ENCODE measurements at regions not wholly inside any gene's neighbourhood (a gene's known extent, or its start where the extent isn't known, plus 50 kb on each side); places are given as distances from the start of the nearest gene placed in this dataset.
A peak's percentile ranks its signal among the peaks of the same experiment; 100 is the strongest.

DNA sequence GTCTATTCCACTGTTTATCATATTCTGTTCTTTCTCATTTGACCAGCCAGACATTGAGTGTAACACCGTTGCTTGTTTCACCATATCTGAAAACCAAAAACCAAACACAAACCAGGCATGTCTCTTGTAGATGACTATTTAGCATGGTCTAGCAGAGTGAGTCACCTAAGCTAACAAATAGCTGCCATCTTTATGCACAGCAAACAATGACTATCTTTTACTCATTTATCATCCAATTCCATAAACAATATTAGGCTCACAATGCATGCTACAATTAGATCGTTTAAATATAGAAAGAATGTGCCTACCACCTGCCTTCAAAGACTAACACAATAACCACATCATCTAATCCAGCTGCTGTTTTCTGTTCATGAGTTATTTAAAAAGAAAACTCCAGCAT, 495.4 kb downstream of the PCDH19 start:
- Mint-ChIP-seq H3K4me1 (ENCODE audit: low read depth, unreplicated experiment) (peaks cover 20% of the 10 kb centered on the region), H3K36me3 (ENCODE audit: unreplicated experiment) (no peaks in the 10 kb centered on the region), H3K9me3 (ENCODE audit: unreplicated experiment) (no peaks in the 10 kb centered on the region), H3K4me3 (ENCODE audit: unreplicated experiment) (no peak overlapping the region), H3K27me3 (ENCODE audit: unreplicated experiment) (no peaks in the 10 kb centered on the region), H3K27ac (ENCODE audit: unreplicated experiment) (peak overlapping the region; percentile 57)
- TF ChIP-seq, protein P1, sequence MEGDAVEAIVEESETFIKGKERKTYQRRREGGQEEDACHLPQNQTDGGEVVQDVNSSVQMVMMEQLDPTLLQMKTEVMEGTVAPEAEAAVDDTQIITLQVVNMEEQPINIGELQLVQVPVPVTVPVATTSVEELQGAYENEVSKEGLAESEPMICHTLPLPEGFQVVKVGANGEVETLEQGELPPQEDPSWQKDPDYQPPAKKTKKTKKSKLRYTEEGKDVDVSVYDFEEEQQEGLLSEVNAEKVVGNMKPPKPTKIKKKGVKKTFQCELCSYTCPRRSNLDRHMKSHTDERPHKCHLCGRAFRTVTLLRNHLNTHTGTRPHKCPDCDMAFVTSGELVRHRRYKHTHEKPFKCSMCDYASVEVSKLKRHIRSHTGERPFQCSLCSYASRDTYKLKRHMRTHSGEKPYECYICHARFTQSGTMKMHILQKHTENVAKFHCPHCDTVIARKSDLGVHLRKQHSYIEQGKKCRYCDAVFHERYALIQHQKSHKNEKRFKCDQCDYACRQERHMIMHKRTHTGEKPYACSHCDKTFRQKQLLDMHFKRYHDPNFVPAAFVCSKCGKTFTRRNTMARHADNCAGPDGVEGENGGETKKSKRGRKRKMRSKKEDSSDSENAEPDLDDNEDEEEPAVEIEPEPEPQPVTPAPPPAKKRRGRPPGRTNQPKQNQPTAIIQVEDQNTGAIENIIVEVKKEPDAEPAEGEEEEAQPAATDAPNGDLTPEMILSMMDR (IDR thresholded peaks at IDR 0.05; ENCODE audit: partially characterized antibody, unreplicated experiment): no peak
- DNase-seq: no peak

DNA sequence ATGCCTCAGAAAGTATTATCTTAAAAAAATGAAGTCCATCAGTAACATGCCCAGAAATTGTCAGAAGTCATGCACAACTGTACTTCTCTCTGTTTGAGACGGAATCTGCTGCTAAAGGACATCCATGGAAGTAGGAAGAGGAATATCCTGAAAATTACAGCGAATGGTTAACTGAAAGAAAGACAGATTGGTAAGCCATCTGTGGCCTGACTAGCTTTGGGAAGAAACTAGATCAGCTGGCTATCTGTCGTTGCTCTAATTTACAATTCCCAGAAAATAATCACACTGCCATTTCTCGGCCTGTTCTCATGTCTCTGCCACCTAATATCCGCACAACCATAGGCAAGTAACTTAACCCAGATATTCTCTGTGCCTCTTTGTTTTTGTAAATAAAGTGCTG, 496.5 kb downstream of the PCDH19 start:
- DNase-seq: no peak
- no peaks in the 10 kb centered on the region for H3K27me3 Mint-ChIP-seq (ENCODE audit: unreplicated experiment)
- H3K36me3 Mint-ChIP-seq (ENCODE audit: unreplicated experiment): no peaks in the 10 kb centered on the region
- H3K4me1 Mint-ChIP-seq (ENCODE audit: low read depth, unreplicated experiment): peaks cover 20% of the 10 kb centered on the region
- no peaks in the 10 kb centered on the region for H3K9me3 Mint-ChIP-seq (ENCODE audit: unreplicated experiment)
- H3K27ac Mint-ChIP-seq (ENCODE audit: unreplicated experiment): peak overlapping the region; percentile 72
- H3K4me3 Mint-ChIP-seq (ENCODE audit: unreplicated experiment): no peak overlapping the region
- TF ChIP-seq, protein P1 (IDR thresholded peaks at IDR 0.05; ENCODE audit: partially characterized antibody, unreplicated experiment): no peak

DNA sequence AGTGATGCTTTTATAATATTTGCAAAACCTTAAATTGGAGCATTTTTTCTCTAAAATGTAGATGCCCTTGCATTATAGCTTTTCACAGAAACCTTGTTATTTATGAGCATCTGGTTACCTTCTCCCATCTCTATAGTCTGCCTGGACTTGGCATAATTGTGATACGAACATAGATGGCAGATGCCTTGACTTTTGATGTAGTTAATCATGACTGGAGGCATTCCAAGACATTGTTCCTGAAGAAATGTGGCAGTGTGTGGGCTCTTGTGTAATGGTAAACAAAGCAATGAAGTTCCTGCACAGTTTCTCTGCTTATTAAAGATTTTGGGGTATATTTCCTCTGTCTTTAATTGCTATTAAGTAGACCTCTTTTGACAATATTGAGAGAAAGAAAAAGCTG, 500.1 kb downstream of the PCDH19 start:
- Mint-ChIP-seq H3K9me3 (ENCODE audit: unreplicated experiment) (no peaks in the 10 kb centered on the region), H3K4me3 (ENCODE audit: unreplicated experiment) (no peak overlapping the region)

DNA sequence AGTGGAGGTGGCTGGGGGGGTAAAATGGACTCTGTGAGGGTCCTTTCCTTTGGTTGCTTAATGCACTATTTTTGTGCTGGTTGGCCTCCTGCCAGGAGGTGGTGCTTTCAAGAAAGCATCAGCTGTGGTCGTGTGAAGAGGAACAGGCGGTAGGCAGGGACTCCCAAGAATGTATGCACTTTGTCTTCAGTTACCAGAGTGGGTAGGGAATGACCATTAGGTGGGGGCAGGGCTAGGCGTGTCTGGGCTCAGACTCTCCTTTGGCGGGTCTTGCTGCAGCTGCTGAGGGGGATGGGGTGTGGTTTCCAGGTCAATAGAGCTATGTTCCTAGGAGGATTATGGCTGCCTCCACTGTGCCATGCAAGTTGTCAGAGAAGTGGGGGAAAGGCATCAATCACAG, 509.0 kb downstream of the PCDH19 start:
- Mint-ChIP-seq H3K27ac (ENCODE audit: unreplicated experiment) (no peak overlapping the region), H3K4me1 (ENCODE audit: low read depth, unreplicated experiment) (no peaks in the 10 kb centered on the region), H3K36me3 (ENCODE audit: unreplicated experiment) (no peaks in the 10 kb centered on the region), H3K9me3 (ENCODE audit: unreplicated experiment) (no peaks in the 10 kb centered on the region), H3K4me3 (ENCODE audit: unreplicated experiment) (no peak overlapping the region), H3K27me3 (ENCODE audit: unreplicated experiment) (no peaks in the 10 kb centered on the region)
- TF ChIP-seq, protein P1 (IDR thresholded peaks at IDR 0.05; ENCODE audit: partially characterized antibody, unreplicated experiment): no peak
- peak; percentile 12 for DNase-seq

More for the DNA sequence above, 500.1 kb downstream of the PCDH19 start:
- H3K27me3 Mint-ChIP-seq (ENCODE audit: unreplicated experiment): no peaks in the 10 kb centered on the region
- peaks cover 22% of the 10 kb centered on the region for H3K4me1 Mint-ChIP-seq (ENCODE audit: low read depth, unreplicated experiment)
- TF ChIP-seq, protein P1 (IDR thresholded peaks at IDR 0.05; ENCODE audit: partially characterized antibody, unreplicated experiment): no peak
- no peak overlapping the region for H3K27ac Mint-ChIP-seq (ENCODE audit: unreplicated experiment)
- no peaks in the 10 kb centered on the region for H3K36me3 Mint-ChIP-seq (ENCODE audit: unreplicated experiment)
- no peak for DNase-seq

DNA sequence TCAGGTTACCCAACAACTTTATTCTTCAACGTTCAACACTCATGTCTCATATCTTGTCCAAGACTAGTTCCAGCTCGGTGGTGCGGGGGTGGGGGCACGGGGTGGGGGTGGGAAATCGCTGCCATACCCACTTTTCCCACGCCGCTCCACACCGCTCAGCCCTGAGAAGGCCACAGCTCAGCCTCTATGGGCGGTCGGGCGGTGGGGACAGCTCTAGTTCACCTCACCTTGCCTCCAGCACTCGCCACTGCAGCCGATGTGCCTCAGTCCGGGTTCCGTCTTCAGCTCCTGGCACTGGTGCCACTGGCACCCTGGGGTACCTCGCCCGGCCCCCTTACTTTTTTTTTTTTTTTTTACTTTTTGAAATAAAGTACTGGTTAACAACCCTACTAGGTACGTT, 522.2 kb downstream of the PCDH19 start:
- Mint-ChIP-seq H3K9me3 (ENCODE audit: unreplicated experiment) (peaks cover 2% of the 10 kb centered on the region), H3K27me3 (ENCODE audit: unreplicated experiment) (peaks cover 2% of the 10 kb centered on the region), H3K36me3 (ENCODE audit: unreplicated experiment) (no peaks in the 10 kb centered on the region), H3K4me3 (ENCODE audit: unreplicated experiment) (no peak overlapping the region), H3K27ac (ENCODE audit: unreplicated experiment) (no peak overlapping the region), H3K4me1 (ENCODE audit: low read depth, unreplicated experiment) (no peaks in the 10 kb centered on the region)
- no peak for DNase-seq
- TF ChIP-seq, protein P1 (IDR thresholded peaks at IDR 0.05; ENCODE audit: partially characterized antibody, unreplicated experiment): no peak
